SKM-1 (cell line): ENCODE measurements at regions not wholly inside any gene's neighbourhood (a gene's known extent, or its start where the extent isn't known, plus 50 kb on each side); places are given as distances from the start of the nearest gene placed in this dataset.
A peak's percentile ranks its signal among the peaks of the same experiment; 100 is the strongest.
"Not testable (repeated sequence)": the region's sequence is repeated elsewhere in the genome, so short reads cannot be mapped to it uniquely, and the experiment has no call there.

Source experiments
- DNase-seq: peaks from one replicate; lab custom pipeline; 2025; ENCODE audit not compliant: unreplicated experiment; lab: John Stamatoyannopoulos, UW

GRCh38 chr20:1757606-1758512 is 100.3 kb upstream of the SIRPG start:
- DNase-seq: no peak

GRCh38 chr20:1757072-1757471 is 99.5 kb upstream of the SIRPG start:
- DNase-seq: peak; percentile 33

GRCh38 chr20:1754749-1755148 is 97.2 kb upstream of the SIRPG start:
- no peak for DNase-seq

GRCh38 chr20:1754306-1754705 is 96.7 kb upstream of the SIRPG start:
- no peak for DNase-seq

- DNase-seq: no peak
Measured at GRCh38 chr20:1752045-1752444, 94.5 kb upstream of the SIRPG start.

GRCh38 chr20:1748777-1749176 is 91.2 kb upstream of the SIRPG start:
- no peak for DNase-seq

- DNase-seq: no peak
Measured at GRCh38 chr20:1747953-1748577, 90.5 kb upstream of the SIRPG start.

- not testable (repeated sequence) for DNase-seq
Measured at GRCh38 chr20:1742049-1742434, 84.5 kb upstream of the SIRPG start.

- peak; percentile 2 for DNase-seq
Measured at GRCh38 chr20:1741309-1742048, 83.9 kb upstream of the SIRPG start.

- no peak for DNase-seq
Measured at GRCh38 chr20:1737134-1737533, 79.6 kb upstream of the SIRPG start.

- no peak for DNase-seq
Measured at GRCh38 chr20:1735417-1736089, 78.0 kb upstream of the SIRPG start.

GRCh38 chr20:1734269-1734858 is 76.8 kb upstream of the SIRPG start:
- DNase-seq: no peak

GRCh38 chr20:1731828-1732375 is 74.3 kb upstream of the SIRPG start:
- DNase-seq: not testable (repeated sequence)

- not testable (repeated sequence) for DNase-seq
Measured at GRCh38 chr20:1730981-1731711, 73.6 kb upstream of the SIRPG start.

GRCh38 chr20:1727303-1727702 is 69.7 kb upstream of the SIRPG start:
- DNase-seq: not testable (repeated sequence)

- DNase-seq: no peak
Measured at GRCh38 chr20:1724901-1725300, 67.3 kb upstream of the SIRPG start.

- no peak for DNase-seq
Measured at GRCh38 chr20:1722513-1723050, 65.0 kb upstream of the SIRPG start.

GRCh38 chr20:1721687-1722512 is 64.3 kb upstream of the SIRPG start:
- DNase-seq: no peak
